H9 (cell line): ENCODE measurements at regions not wholly inside any gene's neighbourhood (a gene's known extent, or its start where the extent isn't known, plus 50 kb on each side); places are given as distances from the start of the nearest gene placed in this dataset.

Experiments
- DNase-seq: peaks from one replicate; pipeline ENCODE4 v3.0.0-alpha.2; 2017
- H2AFZ ChIP-seq: one replicate; pipeline ENCODE4 v1.6.1; 2013; ENCODE audit warnings: mild to moderate bottlenecking, low read length, control low read depth, moderate library complexity
- H2AK5ac ChIP-seq: 2 replicates; pipeline ENCODE4 v1.6.1; 2013; ENCODE audit warnings: low read length, control low read depth, mixed read lengths; ENCODE audit not compliant: insufficient read length
- H2BK120ac ChIP-seq: one replicate; pipeline ENCODE4 v1.6.1; 2013; ENCODE audit warnings: low read depth, mild to moderate bottlenecking, low read length, control low read depth, inconsistent platforms; ENCODE audit not compliant: poor library complexity, severe bottlenecking
- H2BK12ac ChIP-seq: 2 replicates; pipeline ENCODE4 v1.6.1; 2013; ENCODE audit warnings: low read length, control low read depth, mixed read lengths, low read depth; ENCODE audit not compliant: insufficient read length
- H2BK15ac ChIP-seq: 2 replicates; pipeline ENCODE4 v1.6.1; 2013; ENCODE audit warnings: low read depth, low read length, control low read depth
- H2BK20ac ChIP-seq: one replicate; pipeline ENCODE4 v1.6.1; 2013; ENCODE audit warnings: low read depth, mild to moderate bottlenecking, low read length, control low read depth, inconsistent platforms; ENCODE audit not compliant: poor library complexity, severe bottlenecking
- H2BK5ac ChIP-seq: 2 replicates; pipeline ENCODE4 v1.6.1; 2013; ENCODE audit warnings: low read length, control low read depth, mixed read lengths; ENCODE audit not compliant: insufficient read length
- H3K14ac ChIP-seq: 2 replicates; pipeline ENCODE4 v1.6.1; 2013; ENCODE audit warnings: low read length, control low read depth; ENCODE audit not compliant: insufficient read depth
- H3K18ac ChIP-seq: 2 replicates; pipeline ENCODE4 v1.6.1; 2013; ENCODE audit warnings: low read depth, mild to moderate bottlenecking, mixed read lengths, low read length, control low read depth; ENCODE audit not compliant: insufficient read length
- H3K23ac ChIP-seq: 2 replicates; pipeline ENCODE4 v1.6.1; 2013; ENCODE audit warnings: low read length, control low read depth, mixed read lengths, low read depth; ENCODE audit not compliant: insufficient read length
- H3K23me2 ChIP-seq: 2 replicates; pipeline ENCODE4 v1.6.1; 2013; ENCODE audit warnings: low read depth, mild to moderate bottlenecking, mixed read lengths, low read length, control low read depth; ENCODE audit not compliant: insufficient read length, poor library complexity, severe bottlenecking
- H3K27ac ChIP-seq: 2 replicates; pipeline ENCODE4 v1.5.1; 2013; ENCODE audit warnings: low read length, control low read depth, mixed read lengths, low read depth; ENCODE audit not compliant: insufficient read length
- H3K27me3 ChIP-seq: 2 replicates; pipeline ENCODE4 v1.6.1; 2013; ENCODE audit warnings: low read length, control low read depth, inconsistent platforms; ENCODE audit not compliant: insufficient read depth
- H3K4ac ChIP-seq: 2 replicates; pipeline ENCODE4 v1.6.1; 2013; ENCODE audit warnings: low read depth, mild to moderate bottlenecking, control low read depth, inconsistent platforms, low read length, moderate library complexity
- H3K4me1 ChIP-seq: 2 replicates; pipeline ENCODE4 v1.6.1; 2013; ENCODE audit warnings: low read length, control low read depth, inconsistent platforms; ENCODE audit not compliant: insufficient read depth
- H3K4me2 ChIP-seq: 2 replicates; pipeline ENCODE4 v1.6.1; 2013; ENCODE audit warnings: low read length, control low read depth, mixed read lengths; ENCODE audit not compliant: insufficient read length, insufficient read depth
- H3K56ac ChIP-seq: 2 replicates; pipeline ENCODE4 v1.6.1; 2013; ENCODE audit warnings: low read depth, mild to moderate bottlenecking, mixed read lengths, low read length, control low read depth; ENCODE audit not compliant: insufficient read length
- H3K79me1 ChIP-seq: 2 replicates; pipeline ENCODE4 v1.6.1; 2013; ENCODE audit warnings: low read depth, mild to moderate bottlenecking, moderate library complexity, low read length, control low read depth, inconsistent platforms; ENCODE audit not compliant: insufficient read depth, poor library complexity, severe bottlenecking
- H3K79me2 ChIP-seq: 2 replicates; pipeline ENCODE4 v1.6.1; 2013; ENCODE audit warnings: low read length, control low read depth, inconsistent platforms; ENCODE audit not compliant: insufficient read depth
- H3K9ac ChIP-seq: 2 replicates; pipeline ENCODE4 v1.6.1; 2013; ENCODE audit warnings: low read length, control low read depth, mixed read lengths; ENCODE audit not compliant: insufficient read length; ENCODE audit errors: extremely low read depth
- H3K9me3 ChIP-seq: one replicate; pipeline ENCODE4 v1.6.1; 2013; ENCODE audit warnings: low read depth, low read length, inconsistent platforms; ENCODE audit not compliant: control insufficient read depth
- H3T11ph ChIP-seq: one replicate; pipeline ENCODE4 v1.6.1; 2013; ENCODE audit warnings: mild to moderate bottlenecking, low read length, control low read depth, inconsistent platforms
- H4K20me1 ChIP-seq: one replicate; pipeline ENCODE4 v1.6.1; 2013; ENCODE audit not compliant: control insufficient read depth, insufficient read length, insufficient read depth
- H4K5ac ChIP-seq: 2 replicates; pipeline ENCODE4 v1.6.1; 2013; ENCODE audit warnings: low read depth, mild to moderate bottlenecking, mixed read lengths, low read length, control low read depth; ENCODE audit not compliant: insufficient read length
- H4K8ac ChIP-seq: replicated peaks from 2 replicates; pipeline ENCODE4 v1.6.1; 2013; ENCODE audit warnings: low read length, control low read depth, mixed read lengths, low read depth; ENCODE audit not compliant: insufficient read length
- H4K91ac ChIP-seq: 2 replicates; pipeline ENCODE4 v1.6.1; 2013; ENCODE audit warnings: low read depth, mild to moderate bottlenecking, moderate library complexity, mixed read lengths, low read length, control low read depth; ENCODE audit not compliant: insufficient read length
- H3K27ac Mint-ChIP-seq, 3 experiments: 2 replicates in 2 of 3; 3 replicates in 1 of 3; pipeline ENCODE4 v1.8.0; 2020 to 2021; ENCODE audit warnings: mixed read lengths in 3 of 3, mild to moderate bottlenecking in 1 of 3, moderate library complexity in 1 of 3
- H3K27me3 Mint-ChIP-seq: 2 replicates; pipeline ENCODE4 v1.8.0; 2021; ENCODE audit warnings: low read depth, mild to moderate bottlenecking, moderate library complexity, mixed read lengths
- H3K36me3 Mint-ChIP-seq, 3 experiments: 2 replicates in 2 of 3; 3 replicates in 1 of 3; pipeline ENCODE4 v1.8.0; 2020 to 2021; ENCODE audit warnings: low read depth in 3 of 3, mixed read lengths in 3 of 3; ENCODE audit not compliant: insufficient read depth in 1 of 3
- H3K4me1 Mint-ChIP-seq, 2 experiments: 2 replicates each; pipeline ENCODE4 v1.8.0; 2020; ENCODE audit warnings: mixed read lengths in 2 of 2
- H3K4me3 Mint-ChIP-seq, 2 experiments: 2 replicates in 1 of 2; 3 replicates in 1 of 2; pipeline ENCODE4 v1.8.0; 2020 to 2021; ENCODE audit warnings: mild to moderate bottlenecking in 2 of 2, mixed read lengths in 2 of 2, moderate library complexity in 1 of 2
- H3K9me3 Mint-ChIP-seq, 2 experiments: 2 replicates in 1 of 2; 3 replicates in 1 of 2; pipeline ENCODE4 v1.8.0; 2020; ENCODE audit warnings: mild to moderate bottlenecking in 2 of 2, mixed read lengths in 2 of 2, moderate library complexity in 1 of 2
- WGBS: extraction: QIAGEN DNeasy Blood & Tissue Kit; methylation state at CpG from one replicate; pipeline ENCODE4 v1.1.7; 2013; ENCODE audit warnings: missing lambda C conversion rate, low lambda C conversion rate, mixed read lengths; ENCODE audit not compliant: insufficient read length; ENCODE audit errors: extremely low coverage; 5-methylcytosine and 5-hydroxymethylcytosine counted together
- TF ChIP-seq, protein P1 (sequence below): fragments of 200-600 bp; sonication (generic); conservative IDR thresholded peaks from 3 replicates; pipeline ENCODE4 v1.8.0; 2021; ENCODE audit warnings: antibody characterized with exemption, mild to moderate bottlenecking

DNA sequence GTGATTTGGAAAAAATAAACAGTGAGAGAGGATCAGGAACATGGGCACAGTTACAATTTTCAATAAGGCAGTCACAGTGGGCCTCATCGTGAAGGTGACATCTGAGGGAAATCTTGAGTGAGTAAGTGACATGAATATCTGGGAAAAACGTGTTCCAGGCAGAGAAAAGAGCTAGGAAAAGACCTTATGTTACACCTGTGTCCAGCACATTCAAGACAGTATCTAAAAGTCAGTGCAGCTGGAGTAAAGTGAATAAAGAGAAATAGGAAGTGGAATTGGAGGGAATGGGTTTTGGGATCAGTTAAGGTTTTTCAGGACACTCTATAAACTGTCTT lies 827.5 kb upstream of the FAT3 start:
- Histone ChIP-seq H3T11ph (no peak overlapping the region), H2BK15ac (no peak overlapping the region), H3K79me1 (no peaks in the 10 kb centered on the region), H2BK5ac (no peak overlapping the region), H3K79me2 (no peaks in the 10 kb centered on the region), H4K20me1 (no peaks in the 10 kb centered on the region), H3K14ac (no peak overlapping the region), H2BK20ac (no peak overlapping the region), H3K18ac (no peak overlapping the region), H3K4ac (no peak overlapping the region), H3K56ac (no peak overlapping the region), H3K9ac (no peak overlapping the region), H3K9me3 (no peaks in the 10 kb centered on the region), H2BK120ac (no peak overlapping the region), H3K23me2 (no peaks in the 10 kb centered on the region), H2BK12ac (no peak overlapping the region), H3K4me2 (no peak overlapping the region), H2AK5ac (no peak overlapping the region), H3K27ac (no peak overlapping the region), H3K23ac (no peak overlapping the region), H4K91ac (no peak overlapping the region), H3K27me3 (no peaks in the 10 kb centered on the region), H3K4me1 (no peaks in the 10 kb centered on the region), H4K5ac (no peak overlapping the region), H2AFZ (no peak overlapping the region), H4K8ac (no peak overlapping the region)
- Mint-ChIP-seq H3K27me3 (no peaks in the 10 kb centered on the region), H3K4me1 (peaks cover 0 to 2% of the 10 kb centered on the region in 2 experiments; a peak in 3 of 4 replicates), H3K9me3 (no peaks in the 10 kb centered on the region; a peak in 2 of 5 replicates), H3K36me3 (no peaks in the 10 kb centered on the region; a peak in 1 of 7 replicates), H3K4me3 (no peak overlapping the region), H3K27ac (no peak overlapping the region)
- TF ChIP-seq, protein P1, sequence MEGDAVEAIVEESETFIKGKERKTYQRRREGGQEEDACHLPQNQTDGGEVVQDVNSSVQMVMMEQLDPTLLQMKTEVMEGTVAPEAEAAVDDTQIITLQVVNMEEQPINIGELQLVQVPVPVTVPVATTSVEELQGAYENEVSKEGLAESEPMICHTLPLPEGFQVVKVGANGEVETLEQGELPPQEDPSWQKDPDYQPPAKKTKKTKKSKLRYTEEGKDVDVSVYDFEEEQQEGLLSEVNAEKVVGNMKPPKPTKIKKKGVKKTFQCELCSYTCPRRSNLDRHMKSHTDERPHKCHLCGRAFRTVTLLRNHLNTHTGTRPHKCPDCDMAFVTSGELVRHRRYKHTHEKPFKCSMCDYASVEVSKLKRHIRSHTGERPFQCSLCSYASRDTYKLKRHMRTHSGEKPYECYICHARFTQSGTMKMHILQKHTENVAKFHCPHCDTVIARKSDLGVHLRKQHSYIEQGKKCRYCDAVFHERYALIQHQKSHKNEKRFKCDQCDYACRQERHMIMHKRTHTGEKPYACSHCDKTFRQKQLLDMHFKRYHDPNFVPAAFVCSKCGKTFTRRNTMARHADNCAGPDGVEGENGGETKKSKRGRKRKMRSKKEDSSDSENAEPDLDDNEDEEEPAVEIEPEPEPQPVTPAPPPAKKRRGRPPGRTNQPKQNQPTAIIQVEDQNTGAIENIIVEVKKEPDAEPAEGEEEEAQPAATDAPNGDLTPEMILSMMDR: no peak
- no CpG with 5 or more reads among the region's 2 CpGs for WGBS
- DNase-seq: no peak
